ENCODE measurements at regions not wholly inside any gene's neighbourhood (a gene's known extent, or its start where the extent isn't known, plus 50 kb on each side); places are given as distances from the start of the nearest gene placed in this dataset.
"Not testable (repeated sequence)": the region's sequence is repeated elsewhere in the genome, so short reads cannot be mapped to it uniquely, and the experiment has no call there.

DNA sequence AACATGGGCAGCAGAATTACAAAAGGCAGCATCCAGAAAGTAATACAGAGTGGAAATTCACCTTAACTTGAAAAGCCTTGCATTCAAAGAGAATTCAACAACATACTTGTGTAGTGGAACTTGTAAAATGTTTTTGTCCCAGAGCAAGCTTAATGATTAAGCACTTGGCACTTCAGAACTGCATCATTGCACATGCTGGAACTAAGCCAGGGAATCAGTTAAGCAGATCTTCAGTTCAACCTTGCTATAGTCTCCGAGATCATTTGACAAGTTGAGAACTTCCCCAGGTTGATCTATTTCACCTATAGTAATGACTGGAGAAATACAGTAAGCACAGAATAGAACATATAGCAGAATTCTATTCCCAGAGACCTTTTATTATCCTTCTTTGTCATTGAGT lies 1337.2 kb upstream of the NXPH2 start:
- H3K4me3 ChIP-seq (ENCODE audit: low read length): no peak overlapping the region
- peak; percentile 62 for DNase-seq (ENCODE audit: low read depth)
- TF ChIP-seq, protein P1, sequence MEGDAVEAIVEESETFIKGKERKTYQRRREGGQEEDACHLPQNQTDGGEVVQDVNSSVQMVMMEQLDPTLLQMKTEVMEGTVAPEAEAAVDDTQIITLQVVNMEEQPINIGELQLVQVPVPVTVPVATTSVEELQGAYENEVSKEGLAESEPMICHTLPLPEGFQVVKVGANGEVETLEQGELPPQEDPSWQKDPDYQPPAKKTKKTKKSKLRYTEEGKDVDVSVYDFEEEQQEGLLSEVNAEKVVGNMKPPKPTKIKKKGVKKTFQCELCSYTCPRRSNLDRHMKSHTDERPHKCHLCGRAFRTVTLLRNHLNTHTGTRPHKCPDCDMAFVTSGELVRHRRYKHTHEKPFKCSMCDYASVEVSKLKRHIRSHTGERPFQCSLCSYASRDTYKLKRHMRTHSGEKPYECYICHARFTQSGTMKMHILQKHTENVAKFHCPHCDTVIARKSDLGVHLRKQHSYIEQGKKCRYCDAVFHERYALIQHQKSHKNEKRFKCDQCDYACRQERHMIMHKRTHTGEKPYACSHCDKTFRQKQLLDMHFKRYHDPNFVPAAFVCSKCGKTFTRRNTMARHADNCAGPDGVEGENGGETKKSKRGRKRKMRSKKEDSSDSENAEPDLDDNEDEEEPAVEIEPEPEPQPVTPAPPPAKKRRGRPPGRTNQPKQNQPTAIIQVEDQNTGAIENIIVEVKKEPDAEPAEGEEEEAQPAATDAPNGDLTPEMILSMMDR (conservative IDR thresholded peaks at IDR 0.05; ENCODE audit: low read depth, low read length): no peak

- no peak for DNase-seq (ENCODE audit: low read depth)
- TF ChIP-seq, protein P1 (conservative IDR thresholded peaks at IDR 0.05; ENCODE audit: low read depth, low read length): no peak
- no peak overlapping the region for H3K4me3 ChIP-seq (ENCODE audit: low read length)
These were observed 1328.7 kb upstream of the NXPH2 start for GRCh38 chr2:140108706-140109475.

- no peak overlapping the region for H3K4me3 ChIP-seq (ENCODE audit: low read length)
- DNase-seq (ENCODE audit: low read depth): no peak
- TF ChIP-seq, protein P1 (conservative IDR thresholded peaks at IDR 0.05; ENCODE audit: low read depth, low read length): no peak
These were observed 1311.7 kb upstream of the NXPH2 start for GRCh38 chr2:140091926-140092325.

- TF ChIP-seq, protein P1 (conservative IDR thresholded peaks at IDR 0.05; ENCODE audit: low read depth, low read length): no peak
These were observed 1306.8 kb upstream of the NXPH2 start for GRCh38 chr2:140086964-140087363.

GRCh38 chr2:140085674-140086073 lies 1305.5 kb upstream of the NXPH2 start:
- no peak for DNase-seq (ENCODE audit: low read depth)
- no peak overlapping the region for H3K4me3 ChIP-seq (ENCODE audit: low read length)
- TF ChIP-seq, protein P1 (conservative IDR thresholded peaks at IDR 0.05; ENCODE audit: low read depth, low read length): peak; percentile 29

More at GRCh38 chr2:140086964-140087363, 1306.8 kb upstream of the NXPH2 start:
- H3K4me3 ChIP-seq (ENCODE audit: low read length): no peak overlapping the region
- no peak for DNase-seq (ENCODE audit: low read depth)

DNA sequence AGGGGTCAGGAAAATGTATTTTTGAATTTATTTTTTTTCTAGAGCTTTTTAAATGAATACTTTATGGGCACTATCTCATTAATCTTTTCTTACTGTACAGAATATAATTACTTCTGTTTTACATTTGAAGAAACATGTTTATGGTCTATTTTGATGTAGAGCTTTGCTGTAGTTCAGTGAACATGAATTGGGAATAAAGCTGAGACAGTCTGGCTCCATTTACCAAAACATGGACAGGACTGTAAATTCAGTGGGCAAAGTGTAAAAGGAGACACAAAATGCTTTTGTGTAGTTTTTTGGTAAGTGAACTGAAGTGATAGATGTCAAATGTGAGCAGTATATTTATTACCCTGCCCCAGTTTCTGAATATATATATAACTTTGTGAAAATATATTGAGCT lies 1298.8 kb upstream of the NXPH2 start:
- no peak for DNase-seq (ENCODE audit: low read depth)
- no peak overlapping the region for H3K4me3 ChIP-seq (ENCODE audit: low read length)
- TF ChIP-seq, protein P1 (conservative IDR thresholded peaks at IDR 0.05; ENCODE audit: low read depth, low read length): no peak

DNA sequence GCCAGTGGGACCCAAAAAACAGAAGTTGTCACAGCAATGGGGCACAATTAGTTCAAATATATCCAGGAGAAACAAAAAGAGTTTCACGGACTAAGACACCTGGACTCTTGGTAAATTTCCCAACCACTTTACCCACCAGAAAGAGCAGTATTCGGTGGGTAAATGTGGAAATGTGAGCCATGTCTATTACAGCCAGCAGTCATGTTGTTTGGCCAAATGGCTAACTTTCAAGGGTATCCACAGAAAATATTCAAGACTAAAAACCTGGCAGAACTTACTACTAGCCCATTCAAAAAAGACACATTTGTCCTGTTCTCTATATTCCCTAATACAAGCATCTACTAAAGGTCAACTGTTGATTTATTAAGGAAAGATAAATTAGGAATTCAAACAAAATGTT lies 1296.0 kb upstream of the NXPH2 start:
- TF ChIP-seq, protein P1 (conservative IDR thresholded peaks at IDR 0.05; ENCODE audit: low read depth, low read length): no peak
- H3K4me3 ChIP-seq (ENCODE audit: low read length): no peak overlapping the region
- DNase-seq (ENCODE audit: low read depth): no peak

DNA sequence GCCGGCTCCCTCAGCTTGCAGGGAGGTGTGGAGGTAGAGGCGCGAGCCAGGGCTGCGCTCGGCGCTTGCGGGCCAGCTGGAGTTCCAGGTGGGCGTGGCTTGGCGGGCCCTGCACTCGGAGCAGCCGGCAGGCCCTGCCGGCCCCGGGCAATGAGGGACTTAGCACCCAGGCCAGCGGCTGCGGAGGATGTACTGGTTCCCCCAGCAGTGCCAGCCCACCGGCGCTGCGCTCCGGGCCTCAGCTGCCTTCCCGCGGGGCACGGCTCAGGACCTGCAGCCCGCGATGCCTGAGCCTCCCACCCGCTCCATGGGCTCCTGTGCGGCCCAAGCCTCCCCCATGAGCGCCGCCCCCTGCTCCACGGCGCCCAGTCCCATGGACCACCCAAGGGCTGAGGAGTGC lies 1293.6 kb upstream of the NXPH2 start:
- not testable (repeated sequence) for H3K4me3 ChIP-seq (ENCODE audit: low read length); DNase-seq (ENCODE audit: low read depth)

All from retinal pigment epithelial cell (primary cell).